ENCODE measurements at regions not wholly inside any gene's neighbourhood (a gene's known extent, or its start where the extent isn't known, plus 50 kb on each side); places are given as distances from the start of the nearest gene placed in this dataset.

GRCh38 chr9:87434366-87434765 lies 63.3 kb upstream of the DAPK1 start:
- DNase-seq (ENCODE audit: low read depth in 4 of 4, low spot score in 2 of 4), result no peak

GRCh38 chr9:87435189-87435880 lies 62.3 kb upstream of the DAPK1 start:
- no peak for DNase-seq (ENCODE audit: low read depth in 4 of 4, low spot score in 2 of 4)

- no peak for DNase-seq (ENCODE audit: low read depth in 4 of 4, low spot score in 2 of 4)
Observed at GRCh38 chr9:87436716-87437115, 61.0 kb upstream of the DAPK1 start.

GRCh38 chr9:87437966-87438365 lies 59.7 kb upstream of the DAPK1 start:
- DNase-seq (ENCODE audit: low read depth in 4 of 4, low spot score in 2 of 4), result no peak

GRCh38 chr9:87441251-87441650 lies 56.4 kb upstream of the DAPK1 start:
- no peak for DNase-seq (ENCODE audit: low read depth in 4 of 4, low spot score in 2 of 4)

- DNase-seq (ENCODE audit: low read depth in 4 of 4, low spot score in 2 of 4), result no peak
Observed at GRCh38 chr9:87442451-87442850, 55.2 kb upstream of the DAPK1 start.

GRCh38 chr9:87443006-87443405 lies 54.7 kb upstream of the DAPK1 start:
- DNase-seq (ENCODE audit: low read depth in 4 of 4, low spot score in 2 of 4), result no peak

- DNase-seq (ENCODE audit: low read depth in 4 of 4, low spot score in 2 of 4), result no peak
Observed at GRCh38 chr9:87443461-87443860, 54.2 kb upstream of the DAPK1 start.

- no peak for DNase-seq (ENCODE audit: low read depth in 4 of 4, low spot score in 2 of 4)
Observed at GRCh38 chr9:87445646-87446045, 52.0 kb upstream of the DAPK1 start.

GRCh38 chr9:87446527-87446926 lies 51.1 kb upstream of the DAPK1 start:
- no peak for DNase-seq (ENCODE audit: low read depth in 4 of 4, low spot score in 2 of 4)

- no peak for DNase-seq (ENCODE audit: low read depth in 4 of 4, low spot score in 2 of 4)
Observed at GRCh38 chr9:87447547-87448432, 49.9 kb upstream of the DAPK1 start.
